GM13977 (cell line): ENCODE measurements at regions not wholly inside any gene's neighbourhood (a gene's known extent, or its start where the extent isn't known, plus 50 kb on each side); places are given as distances from the start of the nearest gene placed in this dataset.

Experiments
- DNase-seq: peaks from one replicate; pipeline ENCODE4 v3.0.0; 2012; ENCODE audit warnings: low spot score
- in situ Hi-C: fragments of 300-500 bp; cut with MboI; formaldehyde crosslinking; loops from one replicate; pipeline ENCODE4 v1.12.0; 2022; ENCODE audit warnings: low sequenced_read_pairs, low pct_unique_long_range_greater_than_20kb, mixed read lengths, inconsistent platforms; ENCODE audit not compliant: unreplicated experiment
- TF ChIP-seq, protein P1 (sequence below): IDR thresholded peaks from 2 replicates; pipeline ENCODE4 v1.5.1; 2012; ENCODE audit warnings: mild to moderate bottlenecking, control low read depth; ENCODE audit not compliant: insufficient read depth; ENCODE audit errors: extremely low read depth, missing control alignments

GRCh38 chr2:41933046-41933420 lies 114.8 kb upstream of the PKDCC start:
- TF ChIP-seq, protein P1, sequence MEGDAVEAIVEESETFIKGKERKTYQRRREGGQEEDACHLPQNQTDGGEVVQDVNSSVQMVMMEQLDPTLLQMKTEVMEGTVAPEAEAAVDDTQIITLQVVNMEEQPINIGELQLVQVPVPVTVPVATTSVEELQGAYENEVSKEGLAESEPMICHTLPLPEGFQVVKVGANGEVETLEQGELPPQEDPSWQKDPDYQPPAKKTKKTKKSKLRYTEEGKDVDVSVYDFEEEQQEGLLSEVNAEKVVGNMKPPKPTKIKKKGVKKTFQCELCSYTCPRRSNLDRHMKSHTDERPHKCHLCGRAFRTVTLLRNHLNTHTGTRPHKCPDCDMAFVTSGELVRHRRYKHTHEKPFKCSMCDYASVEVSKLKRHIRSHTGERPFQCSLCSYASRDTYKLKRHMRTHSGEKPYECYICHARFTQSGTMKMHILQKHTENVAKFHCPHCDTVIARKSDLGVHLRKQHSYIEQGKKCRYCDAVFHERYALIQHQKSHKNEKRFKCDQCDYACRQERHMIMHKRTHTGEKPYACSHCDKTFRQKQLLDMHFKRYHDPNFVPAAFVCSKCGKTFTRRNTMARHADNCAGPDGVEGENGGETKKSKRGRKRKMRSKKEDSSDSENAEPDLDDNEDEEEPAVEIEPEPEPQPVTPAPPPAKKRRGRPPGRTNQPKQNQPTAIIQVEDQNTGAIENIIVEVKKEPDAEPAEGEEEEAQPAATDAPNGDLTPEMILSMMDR = no peak
- DNase-seq = no peak
- in situ Hi-C loops = no loop called here

DNA sequence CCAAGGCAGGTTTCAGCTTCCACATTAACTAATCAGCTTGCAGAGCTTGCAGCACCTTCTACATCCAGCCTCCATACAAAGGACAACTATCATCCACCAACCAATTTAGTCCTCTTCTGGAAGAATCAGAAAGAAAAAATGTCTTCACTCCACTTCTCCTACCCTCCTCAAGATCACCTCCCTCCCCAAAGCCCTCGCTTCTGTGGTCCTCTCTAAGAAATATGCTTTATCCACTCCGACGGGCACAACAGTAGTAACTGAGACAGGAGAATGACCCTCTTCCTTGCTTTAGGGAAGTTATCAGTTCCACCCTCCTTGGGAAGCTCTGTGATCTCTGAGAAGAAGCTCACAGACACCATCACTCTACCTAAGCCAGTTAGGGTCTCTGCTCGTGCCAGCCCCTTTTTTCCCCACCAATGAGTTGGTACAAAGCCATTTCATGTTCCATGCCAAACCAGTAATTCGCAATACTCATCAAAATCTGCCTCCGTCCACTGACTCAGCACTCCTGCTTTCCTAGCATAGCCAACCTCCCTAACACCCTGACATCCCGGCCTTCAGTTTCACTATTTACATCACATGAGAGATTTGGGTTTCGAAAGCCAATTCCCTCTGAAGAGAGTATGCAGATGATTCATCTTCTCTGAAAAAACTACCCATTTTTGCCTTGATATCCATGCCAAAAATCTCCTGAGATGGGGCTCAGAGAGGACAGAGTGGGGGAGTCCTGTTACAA lies 114.1 kb upstream of the PKDCC start:
- in situ Hi-C loops = no loop called here
- no peak for DNase-seq
- TF ChIP-seq, protein P1 = no peak

- DNase-seq = no peak
- TF ChIP-seq, protein P1 = no peak
- in situ Hi-C loops = no loop called here
Measured at GRCh38 chr2:41934329-41934958, 113.4 kb upstream of the PKDCC start.

DNA sequence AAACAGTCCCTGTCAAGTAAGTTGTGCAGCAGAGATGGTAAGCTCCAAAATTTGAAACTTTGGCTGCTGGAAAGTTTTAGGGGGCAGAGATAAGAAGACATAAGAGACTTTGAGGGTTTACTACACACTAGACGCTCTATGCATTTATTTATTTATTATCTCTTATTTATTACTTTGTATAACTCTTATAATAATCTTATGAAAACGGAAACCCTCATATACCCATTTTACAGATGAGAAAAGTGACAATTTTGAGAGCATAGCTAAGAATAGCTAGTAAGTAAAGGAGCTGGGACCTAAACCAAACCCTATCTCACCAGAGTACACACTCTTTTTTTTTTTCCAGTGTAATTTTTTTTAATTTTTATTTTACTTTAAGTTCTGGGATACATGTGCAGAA lies 112.8 kb upstream of the PKDCC start:
- no peak for DNase-seq
- in situ Hi-C loops = no loop called here
- TF ChIP-seq, protein P1 = no peak

GRCh38 chr2:41935825-41936224 lies 112.0 kb upstream of the PKDCC start:
- no peak for DNase-seq
- in situ Hi-C loops = no loop called here
- TF ChIP-seq, protein P1 = no peak

DNA sequence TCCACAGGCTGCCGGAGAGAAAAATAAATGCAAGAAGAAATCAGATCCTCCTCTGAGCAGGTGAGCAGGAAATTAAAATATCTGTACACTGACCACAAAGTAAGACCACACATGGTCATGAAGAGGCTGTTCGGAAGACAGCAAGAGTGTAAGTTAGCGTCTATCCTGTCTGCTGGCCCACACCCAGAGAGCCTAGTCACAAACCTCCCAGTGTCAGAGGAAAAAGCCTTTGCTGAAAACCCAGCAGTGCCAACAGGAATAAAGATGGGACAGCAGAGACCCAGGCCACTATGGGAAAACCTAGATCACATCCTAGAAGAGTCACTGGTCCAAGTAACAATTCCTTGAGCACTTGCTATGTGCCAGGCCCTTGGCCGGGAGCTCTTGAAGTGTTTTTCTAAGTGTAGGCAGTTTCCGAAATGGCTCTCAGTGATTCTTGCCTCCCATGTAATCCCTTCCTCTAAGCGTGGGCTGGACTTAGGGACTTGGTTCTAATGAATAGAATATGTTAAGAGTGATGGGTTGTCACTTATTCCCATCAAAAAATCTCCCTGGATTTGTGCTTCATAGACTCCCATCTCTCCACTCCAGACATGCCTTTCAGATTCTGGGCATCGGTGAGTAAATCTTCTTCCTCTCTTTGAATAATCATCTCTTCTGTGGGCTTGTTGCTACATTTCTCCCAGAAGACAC lies 110.9 kb upstream of the PKDCC start:
- TF ChIP-seq, protein P1 = no peak

More for the DNA sequence above, 110.9 kb upstream of the PKDCC start:
- DNase-seq = no peak
- in situ Hi-C loops = no loop called here
